Activated CD8-positive, alpha-beta T cell treated with anti-CD3 and anti-CD28 coated beads for 36 hours (primary cell): ENCODE measurements at regions not wholly inside any gene's neighbourhood (a gene's known extent, or its start where the extent isn't known, plus 50 kb on each side); places are given as distances from the start of the nearest gene placed in this dataset.

Experiments used
- ATAC-seq: fragments of 200-7000 bp; cut with Tn5 transposase; one replicate; pipeline ENCODE4 v1.10.0; 2021; ENCODE audit warnings: mild to moderate bottlenecking, moderate library complexity
- CTCF ChIA-PET: fragments of 350-600 bp; sonication (Branson Sonifier 250); formaldehyde crosslinking; loops from one replicate; lab custom pipeline; 2021; ENCODE audit warnings: antibody characterized with exemption; lab: Charles Lee
- POLR2A ChIA-PET: fragments of 350-600 bp; sonication (Branson Sonifier 250); formaldehyde crosslinking; loops from one replicate; lab custom pipeline; 2021; ENCODE audit warnings: antibody characterized with exemption; lab: Charles Lee
- DNase-seq: peaks from one replicate; pipeline ENCODE4 v3.0.0-alpha.2; 2020
- H3K27ac Mint-ChIP-seq: one replicate; pipeline ENCODE4 v1.8.0; 2021; ENCODE audit warnings: mild to moderate bottlenecking, mixed read lengths
- H3K27me3 Mint-ChIP-seq: one replicate; pipeline ENCODE4 v1.8.0; 2021; ENCODE audit warnings: mixed read lengths
- H3K36me3 Mint-ChIP-seq: one replicate; pipeline ENCODE4 v1.8.0; 2021; ENCODE audit warnings: low read depth, mixed read lengths
- H3K4me1 Mint-ChIP-seq: one replicate; pipeline ENCODE4 v1.8.0; 2021; ENCODE audit warnings: low read depth, mixed read lengths
- H3K4me3 Mint-ChIP-seq: one replicate; pipeline ENCODE4 v1.8.0; 2021; ENCODE audit warnings: mild to moderate bottlenecking, moderate library complexity, mixed read lengths
- H3K9me3 Mint-ChIP-seq: one replicate; pipeline ENCODE4 v1.8.0; 2021; ENCODE audit warnings: mixed read lengths
- intact Hi-C: fragments of 100-400 bp; cut with micrococcal nuclease; formaldehyde crosslinking; loops from one replicate; pipeline ENCODE4 v1.10.0; 2022
- TF ChIP-seq, protein P1 (sequence below): fragments of 200-600 bp; IDR thresholded peaks from one replicate; pipeline ENCODE4 v1.8.0; 2022; ENCODE audit warnings: antibody characterized with exemption, mild to moderate bottlenecking

- Mint-ChIP-seq H3K9me3 (no peaks in the 10 kb centered on the region), H3K27ac (no peak overlapping the region), H3K4me1 (no peaks in the 10 kb centered on the region), H3K27me3 (no peaks in the 10 kb centered on the region), H3K4me3 (no peak overlapping the region), H3K36me3 (no peaks in the 10 kb centered on the region)
- DNase-seq (no peak), ATAC-seq (no peak)
- TF ChIP-seq, protein P1, sequence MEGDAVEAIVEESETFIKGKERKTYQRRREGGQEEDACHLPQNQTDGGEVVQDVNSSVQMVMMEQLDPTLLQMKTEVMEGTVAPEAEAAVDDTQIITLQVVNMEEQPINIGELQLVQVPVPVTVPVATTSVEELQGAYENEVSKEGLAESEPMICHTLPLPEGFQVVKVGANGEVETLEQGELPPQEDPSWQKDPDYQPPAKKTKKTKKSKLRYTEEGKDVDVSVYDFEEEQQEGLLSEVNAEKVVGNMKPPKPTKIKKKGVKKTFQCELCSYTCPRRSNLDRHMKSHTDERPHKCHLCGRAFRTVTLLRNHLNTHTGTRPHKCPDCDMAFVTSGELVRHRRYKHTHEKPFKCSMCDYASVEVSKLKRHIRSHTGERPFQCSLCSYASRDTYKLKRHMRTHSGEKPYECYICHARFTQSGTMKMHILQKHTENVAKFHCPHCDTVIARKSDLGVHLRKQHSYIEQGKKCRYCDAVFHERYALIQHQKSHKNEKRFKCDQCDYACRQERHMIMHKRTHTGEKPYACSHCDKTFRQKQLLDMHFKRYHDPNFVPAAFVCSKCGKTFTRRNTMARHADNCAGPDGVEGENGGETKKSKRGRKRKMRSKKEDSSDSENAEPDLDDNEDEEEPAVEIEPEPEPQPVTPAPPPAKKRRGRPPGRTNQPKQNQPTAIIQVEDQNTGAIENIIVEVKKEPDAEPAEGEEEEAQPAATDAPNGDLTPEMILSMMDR, result no peak
- POLR2A ChIA-PET, result no interaction called here
- CTCF ChIA-PET, result no interaction called here
- intact Hi-C loops, result loop anchor here (5.0 kb wide), 1 partner anchor 743 kb away; no protein-coding TSS in a partner anchor
These were observed 213.9 kb upstream of the MAP2 start for GRCh38 chr2:209209943-209210342.

DNA sequence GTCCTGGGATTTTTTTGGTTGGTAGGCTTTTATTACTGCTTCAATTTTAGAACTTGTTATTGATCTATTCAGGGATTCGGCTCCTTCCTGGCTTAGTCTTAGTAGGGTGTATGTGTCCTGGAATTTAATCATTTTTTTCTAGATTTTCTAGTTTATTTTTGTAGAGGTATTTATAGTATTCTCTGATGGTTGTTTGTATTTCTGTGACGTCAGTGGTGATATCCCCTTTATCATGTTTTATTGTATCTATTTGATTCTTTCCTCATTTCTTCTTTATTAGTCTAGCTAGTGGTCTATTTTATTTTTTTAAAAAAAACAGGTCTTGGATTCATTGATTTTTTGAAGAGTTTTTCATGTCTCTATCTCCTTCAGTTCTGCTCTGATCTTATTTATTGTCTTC, 193.3 kb upstream of the MAP2 start:
- intact Hi-C loops, result no loop called here
- DNase-seq, result no peak
- H3K27me3 Mint-ChIP-seq, result no peaks in the 10 kb centered on the region
- TF ChIP-seq, protein P1, result no peak
- H3K27ac Mint-ChIP-seq, result no peak overlapping the region
- peaks cover 1% of the 10 kb centered on the region for H3K9me3 Mint-ChIP-seq
- no peaks in the 10 kb centered on the region for H3K4me1 Mint-ChIP-seq
- ATAC-seq, result no peak
- H3K36me3 Mint-ChIP-seq, result no peaks in the 10 kb centered on the region
- ChIA-PET CTCF (interaction anchor here (0.7 kb wide), 1 partner anchor 28 kb away, joined by 3 read pairs; no protein-coding TSS in a partner anchor), POLR2A (no interaction called here)
- H3K4me3 Mint-ChIP-seq, result no peak overlapping the region

DNA sequence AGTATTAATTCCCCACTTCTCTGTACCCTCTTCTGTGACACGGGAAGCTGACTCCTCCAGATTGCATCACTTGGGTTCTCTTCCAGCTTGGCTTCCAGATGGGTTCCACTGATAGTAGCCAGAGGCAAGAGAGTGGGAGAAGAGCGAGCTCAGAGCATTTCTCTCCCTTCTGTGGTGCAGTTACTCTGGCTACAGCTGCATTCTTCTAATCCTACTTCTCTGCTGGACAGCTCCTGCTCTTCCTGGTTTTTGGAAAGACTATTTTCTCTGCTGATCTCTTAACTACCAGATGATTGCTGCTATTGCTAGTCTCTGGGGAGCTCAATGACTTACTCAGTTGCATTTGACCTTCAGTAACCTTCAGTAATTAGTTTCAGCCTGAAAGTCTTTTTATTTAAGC, 187.5 kb upstream of the MAP2 start:
- Mint-ChIP-seq H3K4me1 (no peaks in the 10 kb centered on the region), H3K27me3 (no peaks in the 10 kb centered on the region), H3K27ac (no peak overlapping the region), H3K4me3 (no peak overlapping the region), H3K36me3 (no peaks in the 10 kb centered on the region), H3K9me3 (peaks cover 4% of the 10 kb centered on the region)
- DNase-seq (no peak), ATAC-seq (no peak)
- intact Hi-C loops, result no loop called here
- ChIA-PET POLR2A (no interaction called here), CTCF (no interaction called here)
- TF ChIP-seq, protein P1, result no peak

DNA sequence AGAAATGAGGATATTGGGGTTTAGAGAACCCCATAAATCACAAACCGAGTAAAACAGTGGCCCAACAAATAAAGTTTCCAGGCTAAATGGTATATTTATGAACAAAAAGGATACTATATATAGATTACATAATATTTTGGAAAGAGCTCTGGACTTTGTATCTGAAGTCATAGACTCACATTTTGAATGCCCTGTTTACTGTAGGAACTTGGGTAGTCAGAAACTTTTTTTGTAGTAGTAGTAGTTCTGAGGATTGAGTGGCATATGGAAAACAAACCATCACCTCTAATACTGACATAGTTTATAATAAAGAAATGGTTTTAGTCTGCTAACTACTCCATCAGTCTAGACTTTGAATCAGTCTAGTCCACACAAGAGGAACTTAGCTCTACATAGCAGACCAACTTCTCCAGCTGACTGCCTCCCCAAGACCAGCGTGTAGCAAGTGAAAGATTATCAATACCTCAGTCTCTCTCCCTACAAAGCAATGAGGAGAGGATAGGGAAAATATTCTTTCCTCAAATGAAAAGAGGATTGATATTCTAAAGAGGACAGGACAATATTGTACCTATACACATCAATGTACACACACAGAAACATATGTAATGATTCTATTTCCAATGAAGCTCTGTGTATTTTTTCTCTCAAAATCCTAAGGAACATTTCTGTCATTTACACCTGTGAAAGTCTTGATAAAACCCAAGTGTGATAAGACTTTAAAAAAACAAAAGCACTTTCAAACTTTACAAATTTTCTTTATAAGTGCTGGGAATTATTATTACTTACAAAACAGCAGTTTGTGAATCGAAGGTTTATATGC, 184.9 kb upstream of the MAP2 start:
- Mint-ChIP-seq H3K9me3 (peaks cover 12% of the 10 kb centered on the region), H3K27me3 (no peaks in the 10 kb centered on the region), H3K27ac (no peak overlapping the region), H3K4me3 (no peak overlapping the region), H3K4me1 (no peaks in the 10 kb centered on the region), H3K36me3 (no peaks in the 10 kb centered on the region)
- intact Hi-C loops, result no loop called here
- no peak for DNase-seq
- ChIA-PET POLR2A (no interaction called here), CTCF (no interaction called here)
- TF ChIP-seq, protein P1, result no peak
- ATAC-seq, result no peak

DNA sequence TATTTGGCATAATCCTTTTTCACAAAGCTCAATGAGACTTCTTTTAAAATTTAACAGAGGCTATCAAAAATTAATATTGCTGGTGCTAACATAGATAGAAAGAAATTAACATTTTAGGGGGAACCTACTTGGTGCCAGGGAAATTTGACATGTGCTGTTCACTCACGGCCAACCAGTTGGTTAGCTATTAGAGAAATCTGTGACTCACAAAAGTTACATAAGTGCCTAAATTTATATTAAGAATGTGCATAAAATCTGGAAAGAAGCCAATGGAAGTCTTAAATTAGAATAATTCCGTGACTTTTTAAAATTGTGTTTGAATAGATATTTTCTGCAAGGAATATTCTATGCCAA, 184.3 kb upstream of the MAP2 start:
- ChIA-PET CTCF (no interaction called here), POLR2A (no interaction called here)
- Mint-ChIP-seq H3K4me3 (no peak overlapping the region), H3K27ac (no peak overlapping the region), H3K4me1 (no peaks in the 10 kb centered on the region), H3K36me3 (no peaks in the 10 kb centered on the region), H3K9me3 (peaks cover 16% of the 10 kb centered on the region), H3K27me3 (no peaks in the 10 kb centered on the region)
- DNase-seq, result no peak
- TF ChIP-seq, protein P1, result no peak
- intact Hi-C loops, result no loop called here
- no peak for ATAC-seq
